PC-3 (cell line): ENCODE measurements at regions not wholly inside any gene's neighbourhood (a gene's known extent, or its start where the extent isn't known, plus 50 kb on each side); places are given as distances from the start of the nearest gene placed in this dataset.
"Not testable (repeated sequence)": the region's sequence is repeated elsewhere in the genome, so short reads cannot be mapped to it uniquely, and the experiment has no call there.

Experiments used
- CTCF ChIP-seq: fragments of 300-600 bp; sonication (generic); conservative IDR thresholded peaks from 2 replicates; pipeline ENCODE4 v1.5.1; 2017; ENCODE audit warnings: antibody characterized with exemption, low read depth, mild to moderate bottlenecking, low read length
- EZH2 ChIP-seq: fragments of 300-600 bp; sonication (generic); IDR thresholded peaks from one replicate; pipeline ENCODE4 v1.6.1; 2017; ENCODE audit warnings: antibody characterized with exemption, mild to moderate bottlenecking, low read length; ENCODE audit not compliant: unreplicated experiment

DNA sequence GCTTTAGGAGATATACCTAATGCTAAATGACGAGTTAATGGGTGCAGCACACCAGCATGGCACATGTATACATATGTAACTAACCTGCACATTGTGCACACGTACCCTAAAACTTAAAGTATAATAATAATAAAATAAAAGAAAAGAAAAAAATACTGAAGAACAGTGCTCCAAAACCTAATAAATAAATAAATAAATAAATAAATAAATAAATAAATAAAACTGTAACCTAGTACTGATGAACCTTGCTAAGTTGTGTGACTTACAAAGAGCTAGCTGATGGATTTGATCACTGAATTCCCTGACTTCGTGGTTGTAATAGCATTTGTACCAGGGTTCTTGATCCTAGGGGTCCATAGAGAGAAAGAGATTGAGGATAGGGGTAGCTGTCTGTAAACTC is 258.6 kb downstream of the HNRNPD start:
- not testable (repeated sequence) for TF ChIP-seq CTCF, EZH2
